Fibroblast of the conjunctiva (primary cell): ENCODE measurements at regions not wholly inside any gene's neighbourhood (a gene's known extent, or its start where the extent isn't known, plus 50 kb on each side); places are given as distances from the start of the nearest gene placed in this dataset.
"Not testable (repeated sequence)": the region's sequence is repeated elsewhere in the genome, so short reads cannot be mapped to it uniquely, and the experiment has no call there.

Source experiments
- DNase-seq: peaks from one replicate; pipeline ENCODE4 v3.0.0-alpha.2; 2010; ENCODE audit warnings: low read depth

- DNase-seq, result not testable (repeated sequence)
These were observed 128.7 kb upstream of the TSC22D1 start for GRCh38 chr13:44704811-44705210.

- no peak for DNase-seq
These were observed 127.2 kb upstream of the TSC22D1 start for GRCh38 chr13:44703371-44703770.

GRCh38 chr13:44698066-44698465, 121.9 kb upstream of the TSC22D1 start:
- no peak for DNase-seq

GRCh38 chr13:44697058-44697457, 120.9 kb upstream of the TSC22D1 start:
- DNase-seq, result no peak

- no peak for DNase-seq
These were observed 119.4 kb upstream of the TSC22D1 start for GRCh38 chr13:44695520-44695919.

GRCh38 chr13:44694842-44695241, 118.7 kb upstream of the TSC22D1 start:
- DNase-seq, result no peak

GRCh38 chr13:44694291-44694690, 118.2 kb upstream of the TSC22D1 start:
- no peak for DNase-seq

GRCh38 chr13:44693156-44693764, 117.1 kb upstream of the TSC22D1 start:
- no peak for DNase-seq

GRCh38 chr13:44692173-44692713, 116.1 kb upstream of the TSC22D1 start:
- no peak for DNase-seq

- DNase-seq, result no peak
These were observed 114.2 kb upstream of the TSC22D1 start for GRCh38 chr13:44690376-44690775.

GRCh38 chr13:44688652-44689051, 112.5 kb upstream of the TSC22D1 start:
- DNase-seq, result no peak

GRCh38 chr13:44686531-44686934, 110.4 kb upstream of the TSC22D1 start:
- no peak for DNase-seq

- no peak for DNase-seq
These were observed 109.5 kb upstream of the TSC22D1 start for GRCh38 chr13:44685641-44686040.

- DNase-seq, result not testable (repeated sequence)
These were observed 106.3 kb upstream of the TSC22D1 start for GRCh38 chr13:44682416-44682815.

- DNase-seq, result no peak
These were observed 104.7 kb upstream of the TSC22D1 start for GRCh38 chr13:44680746-44681355.

GRCh38 chr13:44679597-44679996, 103.5 kb upstream of the TSC22D1 start:
- no peak for DNase-seq

- DNase-seq, result no peak
These were observed 102.1 kb upstream of the TSC22D1 start for GRCh38 chr13:44678197-44678596.

- DNase-seq, result no peak
These were observed 100.4 kb upstream of the TSC22D1 start for GRCh38 chr13:44676534-44676933.

- no peak for DNase-seq
These were observed 93.4 kb upstream of the TSC22D1 start for GRCh38 chr13:44669534-44669933.

- DNase-seq, result no peak
These were observed 92.6 kb upstream of the TSC22D1 start for GRCh38 chr13:44668688-44669087.

- DNase-seq, result peak; percentile 26
These were observed 91.8 kb upstream of the TSC22D1 start for GRCh38 chr13:44667943-44668342.

GRCh38 chr13:44666538-44666937, 90.4 kb upstream of the TSC22D1 start:
- peak; percentile 42 for DNase-seq

GRCh38 chr13:44664308-44664707, 88.2 kb upstream of the TSC22D1 start:
- DNase-seq, result no peak

- DNase-seq, result no peak
These were observed 86.4 kb upstream of the TSC22D1 start for GRCh38 chr13:44662515-44662914.
